GM04503 (cell line): ENCODE measurements at regions not wholly inside any gene's neighbourhood (a gene's known extent, or its start where the extent isn't known, plus 50 kb on each side); places are given as distances from the start of the nearest gene placed in this dataset.

Experiments
- DNase-seq: peaks from one replicate; pipeline ENCODE4 v3.0.0-alpha.2; 2012; ENCODE audit warnings: low read depth

- DNase-seq, result peak; percentile 49
Observed at GRCh38 chr1:90402893-90403849, 313.9 kb downstream of the BARHL2 start.

- DNase-seq, result no peak
Observed at GRCh38 chr1:90400131-90400530, 317.0 kb downstream of the BARHL2 start.

- no peak for DNase-seq
Observed at GRCh38 chr1:90396917-90397316, 320.2 kb downstream of the BARHL2 start.

- no peak for DNase-seq
Observed at GRCh38 chr1:90394247-90394646, 322.9 kb downstream of the BARHL2 start.

GRCh38 chr1:90393025-90393424, 324.1 kb downstream of the BARHL2 start:
- no peak for DNase-seq

GRCh38 chr1:90391126-90391525, 326.0 kb downstream of the BARHL2 start:
- DNase-seq, result no peak

- no peak for DNase-seq
Observed at GRCh38 chr1:90387805-90388204, 329.3 kb downstream of the BARHL2 start.

GRCh38 chr1:90386899-90387720, 330.0 kb downstream of the BARHL2 start:
- no peak for DNase-seq

- no peak for DNase-seq
Observed at GRCh38 chr1:90384193-90384592, 332.9 kb downstream of the BARHL2 start.

- DNase-seq, result no peak
Observed at GRCh38 chr1:90382161-90382560, 334.9 kb downstream of the BARHL2 start.

GRCh38 chr1:90381598-90381997, 335.5 kb downstream of the BARHL2 start:
- no peak for DNase-seq

GRCh38 chr1:90371448-90371813, 345.7 kb downstream of the BARHL2 start:
- no peak for DNase-seq

- no peak for DNase-seq
Observed at GRCh38 chr1:90370686-90371447, 346.2 kb downstream of the BARHL2 start.

- no peak for DNase-seq
Observed at GRCh38 chr1:90362163-90362562, 354.9 kb downstream of the BARHL2 start.

- DNase-seq, result no peak
Observed at GRCh38 chr1:90361026-90361425, 356.1 kb downstream of the BARHL2 start.

- DNase-seq, result no peak
Observed at GRCh38 chr1:90359994-90360393, 357.1 kb downstream of the BARHL2 start.

GRCh38 chr1:90358448-90358847, 358.7 kb downstream of the BARHL2 start:
- no peak for DNase-seq

GRCh38 chr1:90357995-90358394, 359.1 kb downstream of the BARHL2 start:
- no peak for DNase-seq

- no peak for DNase-seq
Observed at GRCh38 chr1:90356991-90357390, 360.1 kb downstream of the BARHL2 start.

GRCh38 chr1:90356101-90356500, 361.0 kb downstream of the BARHL2 start:
- DNase-seq, result no peak

- DNase-seq, result no peak
Observed at GRCh38 chr1:90354704-90355103, 359.8 kb downstream of the ZNF326 start.

GRCh38 chr1:90351019-90351418, 356.1 kb downstream of the ZNF326 start:
- DNase-seq, result no peak
